Activated CD4-positive, alpha-beta T cell treated with anti-CD3 and anti-CD28 coated beads for 36 hours (primary cell): ENCODE measurements at regions not wholly inside any gene's neighbourhood (a gene's known extent, or its start where the extent isn't known, plus 50 kb on each side); places are given as distances from the start of the nearest gene placed in this dataset.

Experiments used
- ATAC-seq: fragments of 200-7000 bp; cut with Tn5 transposase; one replicate; pipeline ENCODE4 v1.10.0; 2021; ENCODE audit warnings: mild to moderate bottlenecking, moderate library complexity
- CTCF ChIA-PET: fragments of 350-600 bp; sonication (Branson Sonifier 250); formaldehyde crosslinking; loops from one replicate; lab custom pipeline; 2021; ENCODE audit warnings: antibody characterized with exemption; lab: Charles Lee
- POLR2A ChIA-PET: fragments of 350-600 bp; sonication (Branson Sonifier 250); formaldehyde crosslinking; loops from one replicate; lab custom pipeline; 2021; ENCODE audit warnings: antibody characterized with exemption, inconsistent platforms; lab: Charles Lee
- DNase-seq: peaks from one replicate; pipeline ENCODE4 v3.0.0-alpha.2; 2020
- H3K27ac Mint-ChIP-seq: one replicate; pipeline ENCODE4 v1.8.0; 2021; ENCODE audit warnings: mixed read lengths
- H3K27me3 Mint-ChIP-seq: one replicate; pipeline ENCODE4 v1.8.0; 2021; ENCODE audit warnings: mixed read lengths
- H3K36me3 Mint-ChIP-seq: one replicate; pipeline ENCODE4 v1.8.0; 2021; ENCODE audit warnings: low read depth, mixed read lengths
- H3K4me1 Mint-ChIP-seq: one replicate; pipeline ENCODE4 v1.8.0; 2021; ENCODE audit warnings: mixed read lengths
- H3K4me3 Mint-ChIP-seq: one replicate; pipeline ENCODE4 v1.8.0; 2021; ENCODE audit warnings: mild to moderate bottlenecking, moderate library complexity, mixed read lengths
- H3K9me3 Mint-ChIP-seq: one replicate; pipeline ENCODE4 v1.8.0; 2021; ENCODE audit warnings: low read depth, mixed read lengths
- intact Hi-C, 2 experiments: fragments of 100-400 bp; cut with DNase I in 1 of 2; cut with micrococcal nuclease in 1 of 2; formaldehyde crosslinking; loops; one replicate each; pipeline versions ENCODE4 v1.14.2 to v1.15.1; 2022 to 2024; cut with DNase I, micrococcal nuclease

DNA sequence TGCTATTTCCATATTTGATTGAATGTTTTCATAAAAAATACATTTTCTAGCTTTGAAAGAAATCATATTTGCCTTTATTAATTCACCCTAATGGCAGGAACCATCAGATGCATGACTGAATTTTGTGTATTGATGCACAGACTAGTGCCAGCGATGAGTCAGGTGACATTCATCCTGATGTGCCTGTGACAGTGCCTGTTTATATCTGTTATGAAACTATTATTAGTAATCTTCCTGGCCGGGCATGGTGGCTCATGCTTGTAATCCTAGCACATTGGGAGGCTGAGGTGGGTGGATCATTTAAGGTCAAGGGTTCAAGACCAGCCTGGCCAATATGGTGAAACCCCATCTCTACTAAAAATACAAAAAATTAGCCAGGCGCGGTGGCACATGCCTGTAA lies 170.0 kb downstream of the TSN start:
- H3K27me3 Mint-ChIP-seq: no peaks in the 10 kb centered on the region
- no peaks in the 10 kb centered on the region for H3K4me1 Mint-ChIP-seq

DNA sequence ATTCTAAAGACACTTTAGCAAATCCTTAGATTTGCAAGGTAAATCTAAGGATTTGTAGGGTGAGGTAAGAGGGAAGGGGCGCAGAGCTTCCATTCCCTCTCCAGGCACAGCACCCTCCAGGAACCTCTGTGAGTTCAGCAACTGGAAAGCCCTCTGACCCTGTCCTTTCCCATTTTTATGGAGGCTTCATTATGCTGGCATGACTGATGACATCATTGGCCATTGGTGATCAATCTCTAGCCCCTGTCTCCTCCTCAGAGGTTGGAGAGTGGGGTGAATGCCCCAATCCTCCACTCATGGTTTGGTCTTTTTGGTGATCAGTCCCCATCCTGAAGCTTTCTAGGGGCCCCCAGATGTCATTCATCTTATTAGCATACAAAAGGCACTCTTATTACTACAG lies 187.8 kb downstream of the TSN start:
- ATAC-seq (no peak), DNase-seq (no peak)
- no peaks in the 10 kb centered on the region for H3K36me3 Mint-ChIP-seq
- ChIA-PET POLR2A (no interaction called here), CTCF (no interaction called here)
- H3K9me3 Mint-ChIP-seq: no peaks in the 10 kb centered on the region
- no peak overlapping the region for H3K27ac Mint-ChIP-seq
- H3K27me3 Mint-ChIP-seq: peaks cover 4% of the 10 kb centered on the region
- intact Hi-C loops: no loop called here
- peaks cover 6% of the 10 kb centered on the region for H3K4me1 Mint-ChIP-seq
- no peak overlapping the region for H3K4me3 Mint-ChIP-seq

More for the DNA sequence above, 170.0 kb downstream of the TSN start:
- Mint-ChIP-seq H3K27ac (no peak overlapping the region), H3K9me3 (no peaks in the 10 kb centered on the region), H3K4me3 (no peak overlapping the region), H3K36me3 (no peaks in the 10 kb centered on the region)
- intact Hi-C loops: no loop called here
- DNase-seq (no peak), ATAC-seq (no peak)
- CTCF ChIA-PET: no interaction called here
- POLR2A ChIA-PET: no interaction called here

DNA sequence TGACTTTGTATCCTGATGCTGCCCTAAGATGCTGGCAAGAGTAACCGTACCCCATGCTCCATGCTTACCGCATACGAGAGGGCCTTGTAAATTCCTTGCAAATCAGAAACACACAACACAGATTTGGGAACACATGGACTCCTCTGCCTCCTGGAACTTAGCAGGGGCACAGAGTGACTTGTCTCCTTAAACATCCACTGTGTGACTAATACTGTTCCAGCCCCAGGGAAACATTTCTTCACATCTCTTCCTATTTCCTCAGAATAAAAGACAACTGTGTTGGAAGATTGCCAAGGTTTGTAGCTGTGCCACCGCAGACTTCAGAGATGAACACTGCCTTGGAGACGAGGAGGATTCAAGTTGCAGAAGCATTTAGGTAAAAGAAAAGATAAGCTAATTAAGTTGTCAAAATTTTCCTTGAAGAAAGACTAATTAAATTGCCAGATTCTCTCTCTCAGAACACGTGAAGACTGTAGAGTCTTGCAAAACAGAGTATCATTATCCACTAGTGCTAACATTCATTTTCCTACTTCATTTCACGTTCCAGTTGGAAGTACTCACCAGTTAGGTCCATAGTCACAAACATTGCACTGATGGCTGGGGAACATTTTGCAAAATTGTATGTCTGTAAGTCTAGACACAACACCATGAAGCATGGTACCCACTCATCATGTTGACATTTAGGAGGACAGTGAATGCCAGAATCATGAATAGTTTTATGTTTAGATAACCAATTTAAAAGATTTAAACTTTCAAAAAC lies 188.8 kb downstream of the TSN start:
- DNase-seq (no peak), ATAC-seq (no peak)
- no peak overlapping the region for H3K4me3 Mint-ChIP-seq
- H3K27ac Mint-ChIP-seq: no peak overlapping the region
- ChIA-PET POLR2A (no interaction called here), CTCF (interaction anchor here (1.2 kb wide), 1 partner anchor 14 kb away, joined by 4 read pairs; no protein-coding TSS in a partner anchor)
- peaks cover 4% of the 10 kb centered on the region for H3K27me3 Mint-ChIP-seq
- intact Hi-C loops: no loop called here
- no peaks in the 10 kb centered on the region for H3K36me3 Mint-ChIP-seq
- no peaks in the 10 kb centered on the region for H3K9me3 Mint-ChIP-seq
- peaks cover 6% of the 10 kb centered on the region for H3K4me1 Mint-ChIP-seq

DNA sequence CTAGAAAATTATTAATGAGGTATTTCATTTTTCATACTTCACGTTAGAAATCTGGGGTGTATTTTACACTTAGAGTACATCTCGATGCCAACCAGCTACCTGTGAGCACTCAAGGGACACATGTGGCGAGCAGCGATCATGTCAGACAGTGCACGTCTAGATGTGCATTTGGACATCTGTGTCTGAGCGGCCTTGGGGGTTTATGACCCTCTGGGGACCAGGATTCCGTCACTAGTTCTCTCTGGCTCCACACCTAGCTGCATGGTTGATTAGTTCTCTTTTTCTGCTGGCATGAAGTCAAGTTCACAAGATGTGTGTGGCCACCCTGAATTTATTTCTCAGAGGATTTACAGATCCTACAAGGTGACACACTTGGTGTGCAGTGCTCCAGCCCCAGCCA lies 192.2 kb downstream of the TSN start:
- Mint-ChIP-seq H3K36me3 (no peaks in the 10 kb centered on the region), H3K4me1 (peaks cover 6% of the 10 kb centered on the region), H3K4me3 (no peak overlapping the region), H3K9me3 (no peaks in the 10 kb centered on the region), H3K27ac (no peak overlapping the region), H3K27me3 (peaks cover 4% of the 10 kb centered on the region)
- intact Hi-C loops: no loop called here
- DNase-seq (no peak), ATAC-seq (no peak)
- CTCF ChIA-PET: interaction anchor here (0.6 kb wide), 1 partner anchor 222 kb away, joined by 3 read pairs; no protein-coding TSS in a partner anchor
- POLR2A ChIA-PET: no interaction called here

DNA sequence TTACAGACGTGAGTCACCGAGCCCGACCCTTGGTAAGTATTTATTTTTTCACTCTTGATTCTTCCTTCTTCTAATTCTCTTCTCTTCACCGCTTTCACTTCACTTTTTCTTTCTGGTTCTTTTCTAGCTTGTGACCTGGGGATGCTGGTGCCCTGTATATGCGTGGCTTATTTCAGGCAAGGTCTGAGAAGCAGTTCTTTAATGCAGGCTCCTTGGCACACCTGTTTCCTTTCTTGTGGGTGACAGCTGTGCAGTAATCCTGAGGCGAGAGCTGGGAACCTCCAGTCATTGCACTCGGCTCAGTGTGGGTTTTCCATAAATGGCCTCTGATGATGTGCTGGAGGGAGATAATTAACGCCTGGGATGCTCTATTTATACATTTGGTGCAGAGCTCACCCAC lies 193.8 kb downstream of the TSN start:
- Mint-ChIP-seq H3K36me3 (no peaks in the 10 kb centered on the region), H3K4me3 (no peak overlapping the region), H3K27ac (no peak overlapping the region), H3K27me3 (peaks cover 4% of the 10 kb centered on the region), H3K4me1 (peaks cover 2% of the 10 kb centered on the region), H3K9me3 (no peaks in the 10 kb centered on the region)
- ATAC-seq (no peak), DNase-seq (no peak)
- intact Hi-C loops: no loop called here
- CTCF ChIA-PET: no interaction called here
- POLR2A ChIA-PET: no interaction called here

DNA sequence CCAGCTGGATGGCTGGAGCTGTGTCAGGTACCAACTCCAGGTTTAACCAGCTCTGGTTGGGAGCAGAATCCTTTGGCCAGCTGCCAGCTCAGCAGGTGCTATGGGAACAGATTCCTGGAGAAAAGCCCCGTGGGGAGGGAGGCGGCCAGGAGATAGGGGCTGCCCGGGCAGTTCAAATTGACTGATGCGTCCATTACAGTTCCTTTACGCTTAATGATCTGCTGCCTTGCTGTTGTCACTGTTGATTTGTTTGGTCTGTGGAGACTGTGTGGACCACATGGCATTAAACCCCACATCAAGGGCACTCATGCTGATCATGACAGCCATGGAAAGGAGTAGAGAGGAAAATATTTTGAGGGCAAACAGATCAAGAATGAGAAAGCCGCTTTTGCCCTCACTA lies 200.0 kb downstream of the TSN start:
- no peak for ATAC-seq
- no peaks in the 10 kb centered on the region for H3K9me3 Mint-ChIP-seq
- peaks cover 2% of the 10 kb centered on the region for H3K27me3 Mint-ChIP-seq
- no peak overlapping the region for H3K27ac Mint-ChIP-seq
- intact Hi-C loops: no loop called here
- POLR2A ChIA-PET: no interaction called here
- H3K36me3 Mint-ChIP-seq: no peaks in the 10 kb centered on the region
- H3K4me1 Mint-ChIP-seq: no peaks in the 10 kb centered on the region
- no peak overlapping the region for H3K4me3 Mint-ChIP-seq
- DNase-seq: no peak
- CTCF ChIA-PET: no interaction called here

DNA sequence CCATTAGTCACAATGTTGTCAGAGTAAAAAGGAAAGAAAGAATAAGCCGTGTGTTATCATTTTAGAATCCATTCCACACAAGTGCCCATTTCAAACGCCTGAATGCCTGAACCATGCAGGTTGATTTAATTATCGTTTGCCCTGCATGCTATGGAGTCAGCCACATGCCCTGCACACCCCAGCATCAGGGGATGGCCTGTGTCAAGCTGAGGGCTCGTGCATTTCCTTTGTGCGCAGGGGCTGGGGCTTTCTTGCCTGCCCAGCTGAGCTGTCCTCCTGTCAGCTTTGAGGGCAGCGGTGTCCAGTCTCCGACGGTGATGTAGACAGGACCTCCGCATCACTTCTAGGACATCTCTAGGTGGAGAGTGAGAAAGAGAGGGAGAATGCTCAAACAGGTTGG lies 200.4 kb downstream of the TSN start:
- CTCF ChIA-PET: interaction anchor here (1.0 kb wide), 1 partner anchor 23 kb away, joined by 3 read pairs; no protein-coding TSS in a partner anchor
- POLR2A ChIA-PET: no interaction called here
- no peaks in the 10 kb centered on the region for H3K4me1 Mint-ChIP-seq
- H3K27me3 Mint-ChIP-seq: peaks cover 2% of the 10 kb centered on the region
- H3K27ac Mint-ChIP-seq: no peak overlapping the region
- DNase-seq (no peak), ATAC-seq (no peak)
- H3K9me3 Mint-ChIP-seq: no peaks in the 10 kb centered on the region
- intact Hi-C loops: no loop called here
- H3K36me3 Mint-ChIP-seq: no peaks in the 10 kb centered on the region
- H3K4me3 Mint-ChIP-seq: no peak overlapping the region

DNA sequence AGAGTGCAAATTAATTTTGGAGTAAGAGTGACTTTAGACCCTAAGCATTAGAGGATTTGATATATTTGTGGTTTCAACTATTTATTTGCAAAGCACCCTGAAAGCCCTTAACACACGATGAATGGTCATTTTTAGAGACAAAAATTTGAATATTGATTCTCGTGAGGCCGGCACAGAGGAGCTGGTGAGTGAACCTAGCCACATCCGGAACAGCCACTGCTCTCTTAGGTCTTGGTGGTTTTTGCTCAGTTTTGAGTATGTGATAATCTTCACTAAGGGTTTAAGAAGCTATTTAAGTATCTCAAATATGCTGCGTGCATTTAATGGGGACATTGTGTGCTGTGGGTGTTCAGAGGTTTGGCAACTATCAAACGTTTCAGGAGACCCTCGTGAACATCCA lies 204.8 kb downstream of the TSN start:
- CTCF ChIA-PET: interaction anchor here (2.0 kb wide), 1 partner anchor 149 kb away, joined by 5 read pairs; no protein-coding TSS in a partner anchor
- Mint-ChIP-seq H3K9me3 (no peaks in the 10 kb centered on the region), H3K27me3 (peaks cover 2% of the 10 kb centered on the region), H3K4me1 (no peaks in the 10 kb centered on the region), H3K27ac (no peak overlapping the region), H3K36me3 (no peaks in the 10 kb centered on the region), H3K4me3 (no peak overlapping the region)
- ATAC-seq (no peak), DNase-seq (no peak)
- POLR2A ChIA-PET: no interaction called here
- intact Hi-C loops: no loop called here

DNA sequence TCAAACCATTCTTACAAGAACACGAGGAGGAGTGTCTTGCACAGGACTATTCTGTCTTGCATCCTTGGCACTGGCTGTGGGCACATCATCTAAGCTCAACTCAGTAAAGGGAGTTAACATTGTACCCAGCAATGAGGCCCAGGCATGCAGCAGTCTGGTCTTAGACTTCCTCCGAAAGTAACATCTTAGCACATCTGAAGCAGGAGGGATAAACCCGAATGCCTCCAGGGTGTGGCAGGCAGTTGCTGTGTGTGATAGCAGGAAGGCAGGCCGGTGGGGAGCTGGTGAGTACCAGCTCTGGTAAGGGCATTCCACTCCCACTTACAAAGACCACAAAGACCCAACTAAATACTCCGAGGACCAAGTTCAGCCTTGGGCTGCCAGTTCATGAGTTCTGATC lies 206.3 kb downstream of the TSN start:
- DNase-seq (no peak), ATAC-seq (no peak)
- H3K36me3 Mint-ChIP-seq: no peaks in the 10 kb centered on the region
- no peaks in the 10 kb centered on the region for H3K27me3 Mint-ChIP-seq
- intact Hi-C loops: no loop called here
- H3K4me1 Mint-ChIP-seq: no peaks in the 10 kb centered on the region
- ChIA-PET POLR2A (no interaction called here), CTCF (no interaction called here)
- no peak overlapping the region for H3K4me3 Mint-ChIP-seq
- H3K27ac Mint-ChIP-seq: no peak overlapping the region
- no peaks in the 10 kb centered on the region for H3K9me3 Mint-ChIP-seq

DNA sequence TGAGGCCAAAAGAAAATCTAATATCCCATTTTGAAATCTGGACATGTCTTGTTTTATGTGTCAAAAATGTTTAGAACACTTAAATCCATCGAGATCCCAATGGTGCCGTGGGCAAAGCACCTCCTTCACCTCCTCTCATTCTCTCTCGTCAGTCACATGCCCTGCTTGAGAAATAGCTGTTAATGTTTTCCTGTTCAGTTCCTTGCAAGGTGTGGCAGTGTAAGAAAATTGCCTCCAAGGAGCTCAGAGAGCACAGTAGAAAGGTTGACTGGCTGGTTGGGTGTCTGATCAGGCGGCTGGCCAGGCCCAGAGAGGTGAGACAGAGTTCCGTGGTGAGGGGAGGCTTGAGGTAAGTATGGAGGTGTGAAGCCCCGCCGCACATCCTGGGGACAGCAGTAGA lies 210.2 kb downstream of the TSN start:
- intact Hi-C loops: no loop called here
- ATAC-seq: no peak
- no peaks in the 10 kb centered on the region for H3K36me3 Mint-ChIP-seq
- ChIA-PET POLR2A (no interaction called here), CTCF (no interaction called here)
- H3K4me3 Mint-ChIP-seq: no peak overlapping the region
- no peaks in the 10 kb centered on the region for H3K27me3 Mint-ChIP-seq
- H3K27ac Mint-ChIP-seq: no peak overlapping the region
- H3K9me3 Mint-ChIP-seq: no peaks in the 10 kb centered on the region
- no peaks in the 10 kb centered on the region for H3K4me1 Mint-ChIP-seq
- DNase-seq: no peak

DNA sequence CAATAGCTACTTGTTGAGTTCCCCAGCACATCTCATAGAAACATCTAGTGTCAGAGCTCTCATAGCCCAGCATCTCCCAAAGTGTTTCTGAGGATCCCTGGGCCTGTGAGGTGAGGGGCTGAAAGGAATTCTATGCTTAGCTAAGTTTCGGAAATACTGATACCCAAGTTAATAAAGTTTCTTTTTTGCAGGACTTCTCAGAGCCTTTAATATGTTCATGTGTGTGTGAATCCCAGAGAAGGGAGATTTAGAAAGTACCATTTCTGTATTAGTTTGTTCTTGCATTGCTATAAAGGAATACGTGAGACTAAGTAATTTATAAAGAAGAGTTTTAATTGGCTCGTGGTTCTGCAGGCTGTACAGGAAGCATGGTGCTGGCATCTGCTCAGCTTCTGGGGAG lies 211.2 kb downstream of the TSN start:
- H3K4me3 Mint-ChIP-seq: no peak overlapping the region
- POLR2A ChIA-PET: no interaction called here
- no peaks in the 10 kb centered on the region for H3K36me3 Mint-ChIP-seq
- intact Hi-C loops: no loop called here
- peaks cover 3% of the 10 kb centered on the region for H3K27me3 Mint-ChIP-seq
- no peaks in the 10 kb centered on the region for H3K4me1 Mint-ChIP-seq
- no peak for ATAC-seq
- no peaks in the 10 kb centered on the region for H3K9me3 Mint-ChIP-seq
- no peak for DNase-seq
- no peak overlapping the region for H3K27ac Mint-ChIP-seq
- CTCF ChIA-PET: no interaction called here

DNA sequence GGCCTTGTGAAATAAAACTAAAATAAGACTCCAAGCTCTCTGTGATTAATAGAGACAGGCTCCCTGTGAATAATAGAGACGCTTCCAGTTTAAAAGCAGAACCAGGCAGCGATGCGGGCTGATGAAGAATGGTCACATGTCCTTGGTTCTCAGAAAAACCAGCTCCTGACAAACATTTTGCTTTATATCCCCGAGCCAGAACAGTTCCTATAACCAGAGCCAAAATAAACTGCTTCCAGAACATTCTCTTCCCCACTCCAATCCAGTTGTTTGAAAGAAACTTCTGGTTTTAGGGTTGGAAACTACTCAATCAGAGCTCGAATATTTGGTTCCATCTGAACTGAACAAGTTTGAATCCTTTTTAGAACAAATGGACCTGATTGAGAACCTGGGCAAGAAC lies 213.7 kb downstream of the TSN start:
- Mint-ChIP-seq H3K36me3 (no peaks in the 10 kb centered on the region), H3K9me3 (no peaks in the 10 kb centered on the region), H3K27me3 (peaks cover 4% of the 10 kb centered on the region), H3K4me1 (no peaks in the 10 kb centered on the region), H3K27ac (no peak overlapping the region), H3K4me3 (no peak overlapping the region)
- CTCF ChIA-PET: interaction anchor here (0.6 kb wide), 1 partner anchor 125 kb away, joined by 4 read pairs; no protein-coding TSS in a partner anchor
- no peak for DNase-seq
- POLR2A ChIA-PET: no interaction called here
- intact Hi-C loops: no loop called here
- ATAC-seq: no peak
